ENCODE measurements at regions not wholly inside any gene's neighbourhood (a gene's known extent, or its start where the extent isn't known, plus 50 kb on each side); places are given as distances from the start of the nearest gene placed in this dataset.

DNA sequence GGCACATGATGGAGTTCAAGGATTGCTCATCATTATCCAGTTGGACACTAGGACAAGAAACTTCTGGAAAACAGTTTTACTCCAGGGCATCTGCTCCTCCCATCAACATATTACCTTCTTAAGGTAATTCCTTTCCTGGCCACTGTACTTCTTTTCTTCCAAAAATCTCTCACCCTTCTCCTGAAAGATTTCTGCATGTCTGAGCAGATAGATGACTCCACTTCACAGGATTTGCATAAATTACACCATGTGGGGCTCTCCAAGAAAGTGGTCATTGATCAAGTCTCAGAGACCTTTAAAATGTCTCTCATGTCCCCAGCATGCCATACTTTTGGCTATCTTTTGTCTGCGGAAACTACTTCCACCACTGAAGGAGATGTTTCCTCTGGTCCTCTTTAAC, 103.2 kb upstream of the TNFAIP3 start:
- DNase-seq: no peak

DNA sequence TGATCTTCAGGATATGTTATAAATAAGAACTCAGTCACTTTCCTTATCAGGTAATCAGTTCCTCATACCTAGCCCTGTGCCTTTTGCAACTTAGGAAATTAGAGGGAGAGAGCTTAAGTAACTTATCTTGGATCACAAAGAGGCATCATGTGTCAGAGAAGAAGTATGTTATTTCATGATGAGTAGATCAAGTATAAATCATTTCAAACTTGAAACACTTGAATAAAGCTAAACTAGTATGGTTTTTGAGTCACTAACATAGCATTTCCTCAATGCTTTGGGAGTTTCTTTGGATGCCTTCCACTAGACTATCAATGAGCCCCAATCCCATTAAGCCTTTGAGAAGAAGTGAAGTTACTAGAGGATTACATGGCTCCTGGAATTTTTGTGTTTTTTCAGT, 102.6 kb upstream of the TNFAIP3 start:
- no peak for DNase-seq

DNA sequence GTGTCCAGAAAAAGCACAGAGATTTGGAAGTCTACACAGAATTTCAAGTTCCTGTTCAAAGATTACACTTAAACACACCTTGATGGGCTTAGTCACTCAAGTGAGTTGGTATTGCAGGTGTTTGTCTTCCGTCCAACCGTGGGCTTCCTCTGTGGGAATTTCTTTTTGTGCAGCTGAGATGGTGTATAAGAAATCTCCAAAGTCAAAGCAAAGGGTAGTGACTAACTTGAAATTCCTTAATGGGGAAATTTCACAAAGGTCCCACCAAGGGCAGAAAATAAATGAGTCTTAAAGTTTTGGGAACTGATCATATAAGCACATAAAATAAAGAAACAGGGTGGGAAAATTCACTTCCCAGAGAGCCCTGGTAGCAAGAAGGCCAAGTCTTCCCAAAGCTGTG, 102.0 kb upstream of the TNFAIP3 start:
- no peak for DNase-seq

DNA sequence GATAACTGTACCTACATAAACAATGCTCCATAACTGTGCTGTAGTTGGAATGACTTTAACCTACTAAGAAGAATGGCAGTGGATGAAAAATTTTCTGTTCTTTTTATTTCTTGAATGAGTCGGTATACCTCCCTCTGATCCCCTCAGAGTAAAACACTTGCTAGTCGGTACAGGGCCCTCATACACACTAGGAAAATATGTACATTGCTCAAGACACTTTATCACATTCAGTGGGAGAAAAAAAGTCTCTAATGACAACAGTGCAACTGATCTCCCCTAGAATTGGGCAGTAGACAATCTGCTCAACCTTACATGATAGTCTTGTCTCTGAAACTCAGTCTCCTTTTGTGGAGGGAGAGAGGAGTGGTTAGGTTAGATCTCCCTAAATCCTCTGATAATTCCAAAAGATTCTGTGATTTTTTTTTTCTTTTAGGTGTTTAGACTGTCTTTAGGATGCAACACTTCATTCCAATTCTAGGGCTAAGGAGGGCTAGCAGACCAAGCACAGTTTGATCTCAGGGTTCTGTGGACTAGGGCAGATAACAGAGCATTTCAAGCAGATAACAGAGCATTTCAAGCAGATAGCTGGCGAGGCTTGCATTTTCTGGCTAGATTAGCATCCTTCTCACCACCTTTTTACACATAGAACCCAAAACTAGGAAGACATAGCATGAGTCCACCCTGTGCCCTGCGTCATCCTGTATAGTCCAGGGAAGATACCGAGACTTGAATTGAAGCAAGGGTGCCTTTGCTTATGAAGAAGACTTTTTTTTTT, 100.3 kb upstream of the TNFAIP3 start:
- DNase-seq: no peak

DNA sequence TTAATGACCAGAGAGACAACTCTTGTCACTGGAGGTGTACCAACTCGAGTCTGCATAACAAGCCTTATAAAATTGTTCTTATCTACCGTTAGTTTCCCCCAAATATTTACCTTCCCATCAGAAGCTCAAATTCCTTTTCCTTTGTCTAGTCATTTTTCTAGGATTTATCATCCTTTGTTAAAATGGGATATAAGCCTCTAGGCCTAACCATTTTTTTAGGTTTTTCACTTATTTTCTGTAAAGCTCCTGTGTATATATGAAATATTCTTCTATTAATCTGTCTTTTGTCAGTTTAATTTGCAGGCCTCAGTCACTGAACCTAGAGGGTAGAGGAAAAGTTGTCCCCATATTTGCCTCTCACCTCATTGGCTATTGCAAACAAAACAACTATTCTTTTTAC, 99.6 kb upstream of the TNFAIP3 start:
- DNase-seq: no peak

DNA sequence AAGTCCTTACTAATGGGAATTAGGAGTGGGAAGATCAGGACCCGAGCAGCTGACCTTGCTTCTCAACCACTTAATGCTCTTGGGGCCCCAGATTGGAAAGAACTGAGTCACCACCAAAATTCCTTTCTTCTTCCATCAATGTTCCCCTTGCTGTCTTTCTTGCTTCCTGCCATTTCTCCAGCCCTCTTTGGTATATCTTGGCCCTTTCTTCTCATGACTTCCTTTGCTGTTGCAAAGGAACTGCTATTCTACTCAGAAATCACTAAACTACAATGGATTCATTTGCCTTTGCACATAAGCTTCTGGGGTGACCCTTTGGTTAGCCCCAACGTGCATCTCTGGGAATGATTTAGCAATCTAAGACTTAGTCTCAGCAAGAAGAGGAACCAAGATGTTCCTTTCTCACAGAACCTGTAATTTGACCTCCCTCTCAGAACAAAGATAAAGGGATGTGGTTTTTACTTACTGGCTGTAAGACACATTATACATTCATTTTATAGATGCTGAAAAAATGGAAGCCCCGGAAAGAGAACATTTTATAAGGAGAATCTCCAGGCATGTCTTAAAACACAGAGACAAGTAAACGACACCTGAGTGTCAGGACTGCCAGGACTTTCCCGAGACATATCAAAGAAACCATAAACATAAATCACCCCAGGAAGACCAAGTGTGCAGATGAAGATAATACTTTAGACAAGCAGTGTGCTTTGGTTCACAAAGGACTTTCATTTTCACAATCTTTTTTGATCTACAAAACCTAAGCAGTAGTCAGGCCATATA, 99.0 kb upstream of the TNFAIP3 start:
- DNase-seq: no peak

DNA sequence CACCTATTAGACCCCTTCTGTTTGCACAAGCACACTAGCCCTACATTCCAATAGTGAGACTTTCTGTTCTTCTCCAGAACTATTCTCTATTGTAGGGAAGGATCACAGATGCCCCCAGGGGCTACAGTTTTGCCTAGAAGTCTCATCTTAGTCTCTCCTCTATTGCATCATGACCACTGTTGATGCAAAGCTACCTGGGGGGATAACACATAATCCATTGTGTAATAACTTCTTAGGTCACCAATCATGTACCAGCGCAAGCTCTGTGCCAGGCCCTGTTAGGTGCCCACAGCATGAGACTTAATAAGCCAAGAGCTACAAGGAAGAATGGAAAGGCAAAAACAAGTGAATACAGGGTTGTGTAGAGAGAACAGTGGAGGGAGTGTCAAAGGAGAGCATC, 98.1 kb upstream of the TNFAIP3 start:
- no peak for DNase-seq

DNA sequence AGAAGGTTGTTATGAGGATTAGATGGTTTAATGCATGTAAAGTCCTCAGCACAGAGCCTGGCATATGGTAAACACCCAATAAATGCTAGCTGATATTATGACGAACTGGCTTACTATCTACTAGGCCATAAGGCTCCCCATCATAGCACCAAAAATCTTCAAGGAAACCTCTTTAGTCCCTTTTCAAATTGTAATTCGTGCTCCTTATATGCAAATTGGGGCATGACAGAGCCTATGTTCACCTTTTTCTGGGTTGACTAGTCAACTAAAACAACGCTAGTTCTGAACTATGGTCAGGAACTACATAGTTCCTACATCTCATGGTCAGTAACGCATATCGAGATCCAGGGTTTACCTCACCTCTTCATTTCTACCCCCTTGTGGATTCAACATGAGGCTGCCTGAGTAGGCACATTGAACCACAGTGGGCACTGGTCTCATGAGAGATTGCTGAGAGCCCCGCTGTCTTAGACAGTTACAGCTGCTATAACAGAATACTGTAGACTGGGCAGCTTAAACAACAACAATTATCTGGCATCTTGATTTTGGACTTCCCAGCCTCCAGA, 97.2 kb upstream of the TNFAIP3 start:
- no peak for DNase-seq

DNA sequence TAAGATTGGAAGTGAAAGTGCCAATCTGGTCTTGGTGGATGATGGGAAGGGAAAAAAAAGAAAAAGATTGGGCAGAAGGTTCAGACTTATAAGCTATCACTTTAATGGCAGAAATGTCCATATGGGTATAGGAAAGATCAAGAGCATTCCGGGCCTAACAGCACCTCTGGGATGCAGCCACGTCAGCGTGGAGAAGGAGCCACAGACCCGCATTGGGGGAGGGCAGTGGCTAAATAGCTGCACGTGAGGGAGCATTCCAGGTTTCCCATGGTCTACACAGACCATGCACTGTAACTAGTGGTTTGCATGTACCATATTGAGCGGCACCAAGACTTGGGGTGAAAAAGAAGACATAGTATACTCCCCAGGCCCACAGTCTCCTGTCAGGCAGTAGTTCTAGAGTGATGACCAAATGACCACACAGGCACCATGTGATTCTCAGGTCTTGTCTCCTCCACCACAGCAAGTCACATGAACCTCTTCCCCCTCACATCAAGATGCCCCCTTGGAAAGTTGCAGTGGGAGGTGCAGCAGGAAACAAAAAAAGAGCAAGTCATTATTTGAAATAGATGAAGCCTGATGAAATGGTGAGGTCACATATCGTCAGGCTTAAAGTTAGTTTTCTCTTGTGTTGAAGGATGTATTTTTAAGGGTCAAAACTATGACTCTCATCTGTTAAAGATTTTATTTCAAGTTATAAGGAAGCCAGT, 94.4 kb upstream of the TNFAIP3 start:
- DNase-seq: no peak

DNA sequence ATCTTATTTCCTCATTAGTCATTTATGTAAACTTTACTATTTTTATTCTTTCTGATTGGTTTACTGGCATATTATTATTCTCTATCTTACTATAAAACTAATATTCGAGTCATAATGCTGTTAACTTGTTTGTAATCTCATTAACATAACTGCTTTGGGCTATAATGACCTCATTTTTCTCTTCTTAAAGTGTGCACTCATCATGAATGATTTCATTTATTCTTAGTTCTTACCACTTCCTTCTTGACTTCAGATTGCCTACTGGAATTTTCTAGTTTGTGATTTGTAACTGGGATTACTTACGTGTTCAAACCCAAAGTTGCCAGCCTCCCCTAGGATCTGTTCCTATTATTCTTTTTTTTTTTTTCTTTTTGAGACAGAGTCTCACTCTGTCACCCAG, 91.8 kb upstream of the TNFAIP3 start:
- no peak for DNase-seq

DNA sequence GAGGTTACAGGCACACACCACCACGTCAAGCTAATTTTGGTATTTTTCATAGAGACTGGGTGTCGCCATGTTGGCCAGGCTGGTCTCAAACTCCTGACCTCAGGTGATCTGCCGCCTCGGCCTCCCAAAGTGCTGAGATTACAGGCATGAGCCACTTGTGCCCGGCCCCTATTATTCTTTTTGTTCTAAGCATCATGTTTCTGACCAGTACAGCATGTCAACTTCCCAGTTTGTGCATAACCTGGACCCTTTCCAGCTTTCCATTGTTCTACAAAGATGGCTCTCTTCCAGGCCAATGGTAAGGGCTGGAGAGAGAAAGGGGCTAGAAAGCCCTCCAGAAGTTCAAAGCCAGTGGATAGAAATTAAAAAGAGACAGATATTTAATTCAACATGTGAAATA, 91.3 kb upstream of the TNFAIP3 start:
- no peak for DNase-seq

DNA sequence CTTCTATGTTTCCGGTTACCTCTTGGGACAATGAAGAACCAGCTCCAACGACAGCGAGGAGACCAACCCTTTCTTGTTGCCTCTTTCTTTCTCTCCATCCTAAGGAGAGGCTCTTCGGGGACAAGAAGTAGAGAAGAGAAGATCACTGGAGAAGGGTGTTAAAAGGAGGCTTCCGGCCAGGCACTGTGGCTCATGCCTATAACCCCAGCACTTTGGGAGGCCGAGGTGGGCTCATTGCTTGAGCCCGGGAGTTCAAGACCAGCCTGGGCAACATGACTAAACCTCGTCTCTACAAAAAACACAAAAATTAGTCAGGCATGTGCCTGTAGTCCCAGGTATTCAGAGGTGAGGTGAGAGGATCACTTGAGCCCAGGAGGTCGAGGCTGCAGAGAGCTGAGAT, 90.8 kb upstream of the TNFAIP3 start:
- no peak for DNase-seq

DNA sequence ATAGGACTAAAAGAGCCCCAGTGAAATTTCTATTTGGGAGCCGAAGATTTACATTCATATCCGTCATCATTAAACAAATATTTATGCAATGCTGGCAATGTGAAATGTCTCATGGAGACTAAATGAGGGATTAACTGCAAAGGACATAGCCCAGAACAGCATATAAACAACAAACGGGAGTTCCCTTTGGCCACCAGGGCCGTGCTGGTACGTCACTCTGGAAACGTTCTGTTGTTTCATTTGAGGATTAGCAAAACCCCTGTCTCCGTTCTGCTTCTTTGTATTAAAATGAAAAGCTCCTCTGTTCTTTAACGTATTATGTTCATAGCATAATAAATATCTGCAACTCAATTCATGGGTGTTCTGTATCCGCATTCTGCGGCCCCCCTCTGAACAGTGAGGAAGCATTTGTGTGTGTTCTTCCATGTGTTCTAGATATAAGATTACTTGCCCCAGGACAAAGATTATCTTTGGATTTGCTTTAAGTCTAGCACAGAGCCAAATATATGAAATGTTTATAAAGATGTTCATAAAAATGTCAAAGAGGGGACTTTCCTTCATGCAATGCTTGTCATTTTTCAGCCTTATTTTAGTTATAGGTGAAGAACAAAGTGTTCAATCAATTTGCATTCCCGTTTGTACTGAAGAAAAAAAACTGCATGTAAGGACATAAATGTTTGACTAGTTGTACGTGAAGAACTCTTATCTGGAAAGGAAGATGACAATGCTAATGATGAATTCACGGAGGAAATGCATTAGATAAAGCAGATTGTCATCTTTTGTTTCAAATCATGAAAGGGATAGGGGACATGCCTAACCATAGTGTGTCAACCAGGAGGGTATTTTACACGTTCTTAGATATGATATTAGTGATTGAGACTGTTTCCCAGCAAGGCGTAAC, 90.0 kb upstream of the TNFAIP3 start:
- no peak for DNase-seq

DNA sequence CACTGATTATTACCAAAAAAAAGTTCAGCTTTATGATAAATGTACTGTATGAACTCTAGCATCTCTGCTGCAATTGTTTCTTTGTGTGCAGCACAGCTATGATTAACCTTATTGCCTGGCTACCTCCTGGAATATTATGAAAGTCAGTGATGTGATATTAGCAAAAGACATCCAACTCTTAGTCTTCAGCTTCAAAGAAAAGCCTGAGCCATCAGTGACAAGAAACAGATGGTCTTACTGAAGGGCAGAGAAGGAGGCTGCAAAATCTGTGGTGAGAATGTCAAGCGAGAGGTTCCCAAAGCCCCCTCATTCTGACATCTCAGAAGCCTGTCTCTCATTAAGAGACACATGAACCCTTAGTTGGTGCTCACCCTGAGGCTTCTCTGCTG, 89.4 kb upstream of the TNFAIP3 start:
- no peak for DNase-seq

DNA sequence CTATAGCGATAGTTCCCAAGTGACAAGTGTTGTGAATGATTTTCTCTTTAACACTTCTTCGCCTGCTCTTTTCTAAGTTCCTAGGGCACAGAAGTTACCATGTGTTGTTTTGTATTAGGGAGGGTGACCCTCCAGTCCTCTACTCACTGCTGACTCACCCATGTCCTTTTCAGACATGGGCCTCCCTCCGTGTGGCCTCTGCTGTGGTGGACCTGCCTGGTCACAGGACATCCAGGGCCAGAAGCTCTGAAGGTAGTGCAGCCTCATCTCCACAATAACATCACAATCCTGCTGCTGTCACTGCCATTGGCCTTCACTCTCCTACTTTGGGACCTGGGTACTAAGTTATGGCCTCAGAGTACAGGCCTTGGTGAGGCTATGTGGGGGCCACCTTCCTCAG, 87.1 kb upstream of the TNFAIP3 start:
- DNase-seq: no peak

DNA sequence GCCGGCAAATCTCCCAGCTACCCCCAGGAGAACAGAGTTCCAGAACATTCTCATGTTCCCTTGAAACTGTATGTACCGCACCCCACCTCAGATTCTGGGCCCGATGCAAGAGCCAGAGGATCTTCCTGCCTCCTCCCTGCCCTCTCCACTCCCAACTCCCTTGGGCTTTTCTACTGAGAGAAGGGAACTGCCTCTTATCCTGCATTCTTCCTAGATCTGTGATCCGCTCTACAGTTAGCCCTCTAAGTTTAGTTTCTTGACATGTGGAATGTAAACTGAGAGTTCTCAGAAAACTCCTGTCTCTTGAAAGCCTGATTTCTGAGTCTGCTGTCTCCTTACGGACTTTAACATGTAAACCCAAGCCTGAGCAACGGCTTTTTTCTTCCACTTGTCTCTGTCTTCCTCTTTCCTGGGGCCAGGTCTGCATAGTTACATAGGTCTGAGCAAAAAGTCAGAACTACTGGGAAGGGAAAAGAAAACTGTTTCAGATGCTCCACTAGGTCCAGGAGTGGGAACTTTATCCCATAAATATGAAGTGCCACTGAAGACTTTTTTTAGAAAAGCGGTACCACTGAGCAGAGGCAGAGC, 86.5 kb upstream of the TNFAIP3 start:
- DNase-seq: no peak

DNA sequence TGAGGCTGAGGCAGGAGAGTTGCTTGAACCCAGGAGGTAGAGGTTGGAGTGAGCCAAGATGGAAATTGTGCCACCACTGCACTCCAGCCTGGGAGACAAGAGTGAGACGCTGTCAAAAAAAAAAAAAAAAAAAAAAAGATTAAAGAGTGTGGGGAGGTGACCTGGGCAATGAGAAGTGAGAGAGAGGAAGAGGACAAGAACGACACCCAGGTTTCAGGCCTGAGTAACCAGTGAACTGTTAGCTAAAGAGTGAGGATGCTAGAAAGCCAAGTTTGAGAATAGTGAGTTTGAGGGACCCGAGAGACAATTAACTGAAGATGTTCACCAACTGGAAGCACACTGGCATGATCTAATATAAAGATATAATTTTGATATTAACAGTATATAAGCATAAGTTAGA, 85.4 kb upstream of the TNFAIP3 start:
- DNase-seq: no peak

DNA sequence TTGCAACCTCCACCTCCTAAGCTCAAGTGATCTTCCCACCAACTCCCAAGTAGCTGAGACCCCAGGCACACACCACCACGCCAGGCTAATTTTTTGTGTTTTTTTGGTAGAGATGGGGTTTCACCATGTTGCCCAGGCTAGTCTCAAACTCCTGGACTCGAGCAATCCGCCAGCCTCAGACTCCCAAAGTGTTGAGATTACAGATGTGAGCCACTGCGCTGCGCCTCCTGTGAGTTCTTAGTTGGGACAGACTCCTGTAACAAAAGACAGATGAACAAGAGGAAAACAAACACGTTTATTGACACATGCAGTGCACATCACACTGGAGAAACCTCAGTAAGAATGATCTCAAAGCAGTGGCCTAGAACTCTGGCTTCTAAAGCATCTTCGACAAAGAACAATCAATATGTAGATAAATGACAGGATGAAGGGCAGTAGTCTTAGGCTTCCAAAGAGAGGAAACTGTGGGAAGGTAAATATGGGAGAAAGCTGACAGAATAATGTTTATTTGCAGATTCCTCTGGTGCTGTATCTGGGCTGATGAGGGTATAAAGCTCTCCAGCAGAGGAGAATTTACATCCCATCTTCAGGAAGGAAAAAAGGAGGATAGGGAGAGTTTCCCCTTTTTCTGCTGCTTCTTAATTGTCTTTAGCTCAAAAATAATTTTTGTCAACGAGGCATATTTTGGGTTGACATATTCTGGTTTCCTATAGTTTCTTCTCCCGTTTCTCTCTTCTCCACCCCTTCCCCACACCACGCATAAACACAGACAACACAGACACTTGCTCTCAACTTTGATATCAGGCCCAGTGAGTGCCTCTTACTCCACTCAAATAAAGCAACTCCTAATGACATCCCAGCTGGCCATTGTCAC, 84.7 kb upstream of the TNFAIP3 start:
- DNase-seq: no peak

DNA sequence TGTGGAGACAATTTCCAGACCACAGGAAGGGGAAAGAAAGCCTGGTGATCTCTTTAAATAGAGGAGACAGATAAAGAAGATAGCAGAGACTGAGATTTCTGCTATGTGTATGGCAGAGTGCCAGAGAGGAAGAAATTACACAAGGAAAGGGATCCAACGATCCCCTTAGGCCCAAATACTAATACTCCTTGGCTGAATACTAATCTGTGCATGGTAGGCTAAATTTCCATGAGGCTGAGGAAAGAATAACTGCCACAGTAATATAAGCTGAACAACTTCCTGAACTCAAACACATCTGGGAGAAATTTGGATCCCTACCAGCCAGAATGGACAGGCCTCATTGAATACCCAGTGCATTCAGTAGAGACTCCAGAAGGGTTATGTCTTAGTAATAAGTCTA, 83.3 kb upstream of the TNFAIP3 start:
- no peak for DNase-seq

DNA sequence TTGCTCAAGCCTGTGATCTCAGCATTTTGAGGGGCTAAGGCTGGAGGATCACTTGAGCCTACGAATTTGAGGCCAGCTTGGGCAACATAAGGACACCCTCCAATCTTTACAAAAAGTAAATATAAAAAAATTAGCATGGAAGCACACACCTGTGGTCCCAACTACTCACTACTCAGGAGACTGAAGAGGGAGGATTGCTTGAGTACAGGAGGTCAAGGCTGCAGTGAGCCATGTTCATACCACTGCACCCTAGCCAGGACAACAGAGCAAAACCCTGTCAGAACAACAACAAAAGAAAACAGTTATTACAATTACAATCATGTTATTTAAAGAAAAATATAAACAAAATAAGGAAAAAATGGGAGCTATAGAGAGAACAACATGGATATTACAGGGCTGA, 82.5 kb upstream of the TNFAIP3 start:
- no peak for DNase-seq

DNA sequence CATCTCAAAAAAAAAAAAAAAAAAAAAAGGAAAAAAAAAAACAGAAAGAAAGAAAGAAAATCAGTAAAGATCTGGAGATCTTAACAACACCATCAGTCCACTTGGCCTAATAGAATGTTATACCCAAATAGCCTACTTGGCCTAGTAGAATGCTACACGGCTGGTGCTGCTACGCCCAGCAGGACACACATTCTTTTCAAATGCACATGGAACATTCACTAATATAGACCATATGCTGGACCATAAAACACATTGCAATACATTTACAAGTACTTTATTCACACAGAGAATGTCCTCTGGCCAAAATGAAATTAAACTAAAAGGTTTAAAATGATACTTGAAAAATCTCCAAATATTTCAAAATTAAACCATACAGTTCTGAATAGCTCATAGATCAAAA, 80.0 kb upstream of the TNFAIP3 start:
- DNase-seq: no peak
